Stomach (tissue), 8 donors: ENCODE measurements at regions not wholly inside any gene's neighbourhood (a gene's known extent, or its start where the extent isn't known, plus 50 kb on each side); places are given as distances from the start of the nearest gene placed in this dataset.
"Not testable (repeated sequence)": the region's sequence is repeated elsewhere in the genome, so short reads cannot be mapped to it uniquely, and the experiment has no call there.

Source experiments
- DNase-seq, 2 donors: peaks; one replicate each; pipeline versions ENCODE4 v3.0.0 to v3.0.0-alpha.2; 2013 to 2019
- H3K27ac ChIP-seq, 5 donors: fragments of 200-600 bp in 4 of 5; sonication (generic) in 4 of 5; one replicate each; pipeline ENCODE4 v1.5.1; 2013 to 2019; ENCODE audit warnings: mild to moderate bottlenecking in 1 of 5, moderate library complexity in 1 of 5
- H3K27me3 ChIP-seq, 3 donors: fragments of 200-600 bp; sonication (generic); one replicate each; pipeline ENCODE4 v1.5.1; 2017 to 2019; ENCODE audit warnings: mixed run types in 1 of 3
- H3K36me3 ChIP-seq, 4 donors: fragments of 200-600 bp; sonication (generic); 1 replicate in 3 of 4; 2 replicates in 1 of 4; pipeline ENCODE4 v1.5.1; 2016 to 2019
- H3K4me1 ChIP-seq, 4 donors: fragments of 200-600 bp; sonication (generic); one replicate each; pipeline ENCODE4 v1.5.1; 2016 to 2019
- H3K4me3 ChIP-seq, 4 donors: fragments of 200-600 bp; sonication (generic) in 3 of 4; one replicate each; pipeline ENCODE4 v1.5.1; 2016 to 2019; ENCODE audit warnings: mild to moderate bottlenecking in 1 of 4
- H3K9me3 ChIP-seq, 4 donors: fragments of 200-600 bp; sonication (generic); one replicate each; pipeline ENCODE4 v1.5.1; 2016 to 2019
- EP300 ChIP-seq: sonication (generic); formaldehyde crosslinking; IDR thresholded peaks from one replicate; pipeline ENCODE4 v1.6.1; 2017; ENCODE audit warnings: antibody characterized with exemption
- POLR2A ChIP-seq, 4 donors: fragments of 450-650 bp; IDR thresholded peaks; one replicate each; pipeline ENCODE4 v1.6.1; 2016; ENCODE audit warnings: antibody characterized with exemption in 4 of 4, control low read depth in 2 of 4, mild to moderate bottlenecking in 1 of 4, moderate library complexity in 1 of 4
- POLR2AphosphoS5 ChIP-seq, 3 donors: sonication (generic); formaldehyde crosslinking; IDR thresholded peaks; one replicate each; pipeline ENCODE4 v1.6.1; 2016; ENCODE audit warnings: antibody characterized with exemption in 3 of 3
- WGBS, 5 donors: extraction: QIAGEN DNeasy Blood & Tissue Kit in 3 of 5; methylation state at CpG; one replicate each; pipeline versions ENCODE4 v1.1.5 to v1.1.7; 2013 to 2018; 5-methylcytosine and 5-hydroxymethylcytosine counted together
- intact Hi-C: fragments of 100-400 bp; cut with DNase I; formaldehyde crosslinking; loops from one replicate; pipeline ENCODE4 v1.15.1; 2023; ENCODE audit warnings: low total_unique reads
- TF ChIP-seq, protein P1 (sequence below), 7 experiments: fragments of 450-650 bp in 4 of 7; fragments of 200-600 bp in 3 of 7; sonication (generic) in 3 of 7; IDR thresholded peaks; one replicate each; pipeline ENCODE4 v1.5.1; 2016 to 2019; ENCODE audit warnings: antibody characterized with exemption in 7 of 7, control low read depth in 2 of 7, mild to moderate bottlenecking in 1 of 7
- donor health status: healthy with polysubstance abuse.
- donor health status: Bipolar disorder and iron deficiency.
- donor health status: healthy.

DNA sequence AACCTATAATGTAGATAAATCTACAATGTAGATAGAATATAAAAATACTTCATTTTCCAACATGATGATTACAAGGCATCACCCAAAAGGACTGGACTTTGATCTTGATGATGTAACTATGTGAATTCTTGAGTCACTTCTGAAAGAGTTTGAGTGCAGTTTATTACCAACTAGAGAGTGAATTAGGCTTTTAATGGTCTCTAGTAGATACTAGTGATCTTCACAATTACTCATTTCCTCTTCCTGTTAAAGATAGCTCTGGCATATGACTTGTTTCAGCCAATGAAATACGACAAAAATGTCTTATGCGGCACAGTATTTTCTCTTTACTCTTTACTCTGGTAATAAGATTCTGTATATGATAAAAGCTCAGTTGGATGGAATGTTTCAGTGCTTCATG, 1588.1 kb upstream of the B3GALT2 start:
- peaks cover 0 to 2% (median under 1%) of the 10 kb centered on the region in 4 donors for H3K9me3 ChIP-seq
- intact Hi-C loops, result no loop called here
- TF ChIP-seq, protein P1, sequence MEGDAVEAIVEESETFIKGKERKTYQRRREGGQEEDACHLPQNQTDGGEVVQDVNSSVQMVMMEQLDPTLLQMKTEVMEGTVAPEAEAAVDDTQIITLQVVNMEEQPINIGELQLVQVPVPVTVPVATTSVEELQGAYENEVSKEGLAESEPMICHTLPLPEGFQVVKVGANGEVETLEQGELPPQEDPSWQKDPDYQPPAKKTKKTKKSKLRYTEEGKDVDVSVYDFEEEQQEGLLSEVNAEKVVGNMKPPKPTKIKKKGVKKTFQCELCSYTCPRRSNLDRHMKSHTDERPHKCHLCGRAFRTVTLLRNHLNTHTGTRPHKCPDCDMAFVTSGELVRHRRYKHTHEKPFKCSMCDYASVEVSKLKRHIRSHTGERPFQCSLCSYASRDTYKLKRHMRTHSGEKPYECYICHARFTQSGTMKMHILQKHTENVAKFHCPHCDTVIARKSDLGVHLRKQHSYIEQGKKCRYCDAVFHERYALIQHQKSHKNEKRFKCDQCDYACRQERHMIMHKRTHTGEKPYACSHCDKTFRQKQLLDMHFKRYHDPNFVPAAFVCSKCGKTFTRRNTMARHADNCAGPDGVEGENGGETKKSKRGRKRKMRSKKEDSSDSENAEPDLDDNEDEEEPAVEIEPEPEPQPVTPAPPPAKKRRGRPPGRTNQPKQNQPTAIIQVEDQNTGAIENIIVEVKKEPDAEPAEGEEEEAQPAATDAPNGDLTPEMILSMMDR (IDR thresholded peaks at IDR 0.05), result no peak
- TF ChIP-seq EP300 (no peak), POLR2A (IDR thresholded peaks at IDR 0.05) (no peak), POLR2AphosphoS5 (IDR thresholded peaks at IDR 0.05) (no peak)
- H3K27ac ChIP-seq, result no peak overlapping the region
- no peak for DNase-seq
- H3K4me1 ChIP-seq, result no peaks in the 10 kb centered on the region
- H3K4me3 ChIP-seq, result no peak overlapping the region
- no peaks in the 10 kb centered on the region for H3K27me3 ChIP-seq
- 90 to 97% (median 94%) methylated on average over 2 of the region's 2 CpGs for WGBS, 5 donors
- no peaks in the 10 kb centered on the region for H3K36me3 ChIP-seq

DNA sequence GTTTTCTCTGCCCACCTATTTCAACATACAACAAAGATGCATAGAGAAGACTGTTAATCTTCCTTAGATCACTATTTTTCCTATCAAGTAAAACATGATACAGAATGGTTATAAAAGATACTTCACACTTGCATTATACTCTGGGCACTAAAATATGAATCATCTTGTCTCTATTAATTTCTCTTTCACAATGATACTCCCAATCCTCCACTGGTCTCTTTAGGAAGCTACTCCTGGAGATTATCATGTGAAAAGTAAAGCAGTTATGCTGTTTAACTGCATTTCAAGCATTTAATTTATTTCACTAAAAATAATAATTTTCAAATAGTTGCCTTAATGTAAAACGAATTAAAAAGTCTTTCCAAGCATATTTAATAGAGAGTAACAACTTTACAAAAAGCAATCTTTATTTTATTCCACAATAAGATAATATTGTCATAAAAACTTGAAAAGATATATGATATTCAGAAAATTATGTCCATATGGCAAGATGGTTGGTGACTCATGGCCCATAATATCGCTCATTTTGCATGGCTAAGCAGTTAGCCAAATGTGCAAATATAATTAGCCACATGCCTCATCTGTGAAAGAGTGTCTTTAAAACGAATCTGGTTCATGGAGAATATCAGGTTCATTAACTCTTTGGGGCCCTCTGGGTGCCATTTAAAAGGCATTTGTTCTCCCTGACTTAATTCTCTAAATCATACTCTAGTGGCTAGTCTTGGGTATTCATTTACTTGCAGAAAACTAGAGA, 1569.0 kb upstream of the B3GALT2 start:
- H3K4me3 ChIP-seq, result no peak overlapping the region
- no peaks in the 10 kb centered on the region for H3K36me3 ChIP-seq
- 41 to 55% (median 44%) methylated on average over 3 of the region's 3 CpGs for WGBS, 5 donors
- no peak overlapping the region for H3K27ac ChIP-seq
- H3K27me3 ChIP-seq, result no peaks in the 10 kb centered on the region
- intact Hi-C loops, result no loop called here
- H3K4me1 ChIP-seq, result no peaks in the 10 kb centered on the region
- TF ChIP-seq POLR2AphosphoS5 (IDR thresholded peaks at IDR 0.05), result no peak
- no peak for TF ChIP-seq POLR2A (IDR thresholded peaks at IDR 0.05)
- TF ChIP-seq, protein P1 (IDR thresholded peaks at IDR 0.05), result no peak
- no peak for TF ChIP-seq EP300
- peaks cover 0 to 7% (median 2%) of the 10 kb centered on the region in 4 donors for H3K9me3 ChIP-seq
- DNase-seq, result peak in 1 of 2 donors; percentile 9

DNA sequence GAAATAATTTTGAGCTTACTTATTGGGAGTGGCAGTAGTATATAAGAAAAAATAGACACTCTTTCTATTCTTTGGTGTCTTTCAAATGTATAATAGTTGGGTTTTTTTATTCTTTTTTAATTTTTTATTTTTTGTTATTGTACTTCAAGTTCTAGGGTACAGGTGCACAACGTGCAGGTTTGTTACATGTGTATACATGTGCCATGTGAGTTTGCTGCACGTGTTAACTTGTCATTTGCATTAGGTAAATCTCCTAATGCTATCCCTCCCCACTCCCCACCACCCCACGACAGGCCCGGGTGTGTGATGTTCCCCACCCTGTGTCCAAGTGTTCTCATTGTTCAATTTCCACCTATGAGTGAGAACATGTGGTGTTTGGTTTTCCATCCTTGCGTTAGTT, 1552.4 kb upstream of the B3GALT2 start:
- H3K27me3 ChIP-seq, H3K27ac ChIP-seq, H3K4me1 ChIP-seq, H3K9me3 ChIP-seq, H3K36me3 ChIP-seq, intact Hi-C loops, H3K4me3 ChIP-seq, DNase-seq: not testable (repeated sequence)
- 74 to 79% (median 76%) methylated on average over 5 of the region's 5 CpGs for WGBS, 5 donors

GRCh38 chr1:194734970-194735369, 1548.6 kb upstream of the B3GALT2 start:
- Histone ChIP-seq H3K27me3 (no peaks in the 10 kb centered on the region), H3K9me3 (no peaks in the 10 kb centered on the region), H3K36me3 (no peaks in the 10 kb centered on the region), H3K4me3 (no peak overlapping the region), H3K4me1 (no peaks in the 10 kb centered on the region), H3K27ac (no peak overlapping the region)
- intact Hi-C loops, result no loop called here
- WGBS, 5 donors, result 55 to 82% (median 68%) methylated on average over 1 of the region's 1 CpG
- DNase-seq, result peak in 1 of 2 donors; percentile 1
- no peak for TF ChIP-seq EP300
- TF ChIP-seq, protein P1 (IDR thresholded peaks at IDR 0.05), result no peak
- no peak for TF ChIP-seq POLR2A (IDR thresholded peaks at IDR 0.05)
- no peak for TF ChIP-seq POLR2AphosphoS5 (IDR thresholded peaks at IDR 0.05)

GRCh38 chr1:194731025-194731424, 1544.6 kb upstream of the B3GALT2 start:
- no peak overlapping the region for H3K4me3 ChIP-seq
- H3K9me3 ChIP-seq, result no peaks in the 10 kb centered on the region
- no peaks in the 10 kb centered on the region for H3K4me1 ChIP-seq
- no peaks in the 10 kb centered on the region for H3K27me3 ChIP-seq
- intact Hi-C loops, result no loop called here
- no peak overlapping the region for H3K27ac ChIP-seq
- TF ChIP-seq POLR2AphosphoS5 (IDR thresholded peaks at IDR 0.05) (no peak), EP300 (no peak), POLR2A (IDR thresholded peaks at IDR 0.05) (no peak)
- TF ChIP-seq, protein P1 (IDR thresholded peaks at IDR 0.05), result no peak
- no peaks in the 10 kb centered on the region for H3K36me3 ChIP-seq
- no peak for DNase-seq
